Activated CD4-positive, alpha-beta T cell treated with anti-CD3 and anti-CD28 coated beads, Interleukin-2, amount 10 ng/mL, durations not matched to agents 24 days and 14 days (primary cell): ENCODE measurements at regions not wholly inside any gene's neighbourhood (a gene's known extent, or its start where the extent isn't known, plus 50 kb on each side); places are given as distances from the start of the nearest gene placed in this dataset.

Source experiments
- DNase-seq: peaks from one replicate; pipeline ENCODE4 v3.0.0; 2022
- H3K27ac Mint-ChIP-seq: one replicate; pipeline ENCODE4 v1.8.0; 2022; ENCODE audit warnings: mild to moderate bottlenecking, mixed read lengths
- H3K27me3 Mint-ChIP-seq: one replicate; pipeline ENCODE4 v1.8.0; 2022; ENCODE audit warnings: mixed read lengths
- H3K36me3 Mint-ChIP-seq: one replicate; pipeline ENCODE4 v1.8.0; 2022; ENCODE audit warnings: low read depth, mild to moderate bottlenecking, mixed read lengths
- H3K4me1 Mint-ChIP-seq: one replicate; pipeline ENCODE4 v1.8.0; 2021; ENCODE audit warnings: mixed read lengths
- H3K4me3 Mint-ChIP-seq: one replicate; pipeline ENCODE4 v1.8.0; 2022; ENCODE audit warnings: mild to moderate bottlenecking, moderate library complexity, mixed read lengths
- H3K9me3 Mint-ChIP-seq: one replicate; pipeline ENCODE4 v1.8.0; 2021; ENCODE audit warnings: mixed read lengths
- intact Hi-C: fragments of 100-400 bp; cut with micrococcal nuclease; formaldehyde crosslinking; loops from one replicate; pipeline ENCODE4 v1.15.1; 2023

GRCh38 chr16:74146643-74147042 is 150.0 kb upstream of the PSMD7 start:
- intact Hi-C loops = no loop called here
- Mint-ChIP-seq H3K4me1 (no peaks in the 10 kb centered on the region), H3K36me3 (no peaks in the 10 kb centered on the region), H3K27me3 (no peaks in the 10 kb centered on the region), H3K27ac (no peak overlapping the region), H3K9me3 (no peaks in the 10 kb centered on the region), H3K4me3 (no peak overlapping the region)
- no peak for DNase-seq

- Mint-ChIP-seq H3K4me1 (no peaks in the 10 kb centered on the region), H3K36me3 (no peaks in the 10 kb centered on the region), H3K9me3 (peaks cover 4% of the 10 kb centered on the region), H3K27ac (no peak overlapping the region), H3K27me3 (no peaks in the 10 kb centered on the region), H3K4me3 (no peak overlapping the region)
- intact Hi-C loops = no loop called here
- DNase-seq = no peak
Observed at GRCh38 chr16:74143171-74143570, 153.4 kb upstream of the PSMD7 start.

- no peak overlapping the region for H3K4me3 Mint-ChIP-seq
- H3K9me3 Mint-ChIP-seq = peaks cover 4% of the 10 kb centered on the region
- no peak overlapping the region for H3K27ac Mint-ChIP-seq
- DNase-seq = no peak
- intact Hi-C loops = no loop called here
- no peaks in the 10 kb centered on the region for H3K4me1 Mint-ChIP-seq
- H3K27me3 Mint-ChIP-seq = no peaks in the 10 kb centered on the region
- H3K36me3 Mint-ChIP-seq = no peaks in the 10 kb centered on the region
Observed at GRCh38 chr16:74141015-74141414, 155.6 kb upstream of the PSMD7 start.

- Mint-ChIP-seq H3K4me3 (no peak overlapping the region), H3K27ac (no peak overlapping the region), H3K27me3 (no peaks in the 10 kb centered on the region), H3K36me3 (no peaks in the 10 kb centered on the region), H3K4me1 (no peaks in the 10 kb centered on the region), H3K9me3 (peaks cover 4% of the 10 kb centered on the region)
- intact Hi-C loops = no loop called here
- DNase-seq = no peak
Observed at GRCh38 chr16:74140557-74140956, 156.1 kb upstream of the PSMD7 start.

- intact Hi-C loops = no loop called here
- Mint-ChIP-seq H3K27ac (no peak overlapping the region), H3K4me3 (no peak overlapping the region), H3K36me3 (no peaks in the 10 kb centered on the region), H3K4me1 (no peaks in the 10 kb centered on the region), H3K9me3 (peaks cover 4% of the 10 kb centered on the region), H3K27me3 (no peaks in the 10 kb centered on the region)
- DNase-seq = no peak
Observed at GRCh38 chr16:74123826-74124225, 172.8 kb upstream of the PSMD7 start.

GRCh38 chr16:74123195-74123594 is 173.4 kb upstream of the PSMD7 start:
- Mint-ChIP-seq H3K4me3 (no peak overlapping the region), H3K36me3 (no peaks in the 10 kb centered on the region), H3K27me3 (no peaks in the 10 kb centered on the region), H3K4me1 (no peaks in the 10 kb centered on the region), H3K9me3 (peaks cover 4% of the 10 kb centered on the region), H3K27ac (no peak overlapping the region)
- intact Hi-C loops = no loop called here
- no peak for DNase-seq

- Mint-ChIP-seq H3K9me3 (no peaks in the 10 kb centered on the region), H3K36me3 (no peaks in the 10 kb centered on the region), H3K4me1 (no peaks in the 10 kb centered on the region), H3K27ac (no peak overlapping the region), H3K27me3 (no peaks in the 10 kb centered on the region), H3K4me3 (no peak overlapping the region)
- no peak for DNase-seq
- intact Hi-C loops = no loop called here
Observed at GRCh38 chr16:74117798-74118197, 178.8 kb upstream of the PSMD7 start.

- Mint-ChIP-seq H3K4me3 (no peak overlapping the region), H3K9me3 (no peaks in the 10 kb centered on the region), H3K27me3 (no peaks in the 10 kb centered on the region), H3K27ac (no peak overlapping the region), H3K4me1 (no peaks in the 10 kb centered on the region), H3K36me3 (no peaks in the 10 kb centered on the region)
- intact Hi-C loops = no loop called here
- DNase-seq = no peak
Observed at GRCh38 chr16:74113545-74113944, 183.1 kb upstream of the PSMD7 start.

- no peaks in the 10 kb centered on the region for H3K9me3 Mint-ChIP-seq
- no peak overlapping the region for H3K4me3 Mint-ChIP-seq
- DNase-seq = no peak
- H3K27ac Mint-ChIP-seq = no peak overlapping the region
- intact Hi-C loops = no loop called here
- H3K27me3 Mint-ChIP-seq = no peaks in the 10 kb centered on the region
- H3K36me3 Mint-ChIP-seq = no peaks in the 10 kb centered on the region
- peaks cover 5% of the 10 kb centered on the region for H3K4me1 Mint-ChIP-seq
Observed at GRCh38 chr16:74111456-74111982, 185.1 kb upstream of the PSMD7 start.

GRCh38 chr16:74107795-74108610 is 188.6 kb upstream of the PSMD7 start:
- H3K9me3 Mint-ChIP-seq = no peaks in the 10 kb centered on the region
- intact Hi-C loops = no loop called here
- peak overlapping the region; percentile 62 for H3K4me3 Mint-ChIP-seq
- H3K4me1 Mint-ChIP-seq = peaks cover 5% of the 10 kb centered on the region
- peak; percentile 78 for DNase-seq
- H3K27me3 Mint-ChIP-seq = no peaks in the 10 kb centered on the region
- no peaks in the 10 kb centered on the region for H3K36me3 Mint-ChIP-seq
- H3K27ac Mint-ChIP-seq = no peak overlapping the region

GRCh38 chr16:74104022-74104421 is 192.6 kb upstream of the PSMD7 start:
- intact Hi-C loops = no loop called here
- no peaks in the 10 kb centered on the region for H3K9me3 Mint-ChIP-seq
- H3K27ac Mint-ChIP-seq = no peak overlapping the region
- no peaks in the 10 kb centered on the region for H3K36me3 Mint-ChIP-seq
- H3K4me3 Mint-ChIP-seq = no peak overlapping the region
- DNase-seq = no peak
- H3K27me3 Mint-ChIP-seq = no peaks in the 10 kb centered on the region
- peaks cover 5% of the 10 kb centered on the region for H3K4me1 Mint-ChIP-seq

- intact Hi-C loops = no loop called here
- Mint-ChIP-seq H3K4me3 (no peak overlapping the region), H3K36me3 (no peaks in the 10 kb centered on the region), H3K9me3 (no peaks in the 10 kb centered on the region), H3K27me3 (no peaks in the 10 kb centered on the region), H3K27ac (no peak overlapping the region), H3K4me1 (no peaks in the 10 kb centered on the region)
- no peak for DNase-seq
Observed at GRCh38 chr16:74101379-74102137, 195.1 kb upstream of the PSMD7 start.

- Mint-ChIP-seq H3K36me3 (no peaks in the 10 kb centered on the region), H3K9me3 (no peaks in the 10 kb centered on the region), H3K4me1 (no peaks in the 10 kb centered on the region), H3K4me3 (no peak overlapping the region), H3K27me3 (no peaks in the 10 kb centered on the region), H3K27ac (no peak overlapping the region)
- intact Hi-C loops = no loop called here
- no peak for DNase-seq
Observed at GRCh38 chr16:74100395-74101326, 196.0 kb upstream of the PSMD7 start.
